HG03280 (cell line): ENCODE measurements at regions not wholly inside any gene's neighbourhood (a gene's known extent, or its start where the extent isn't known, plus 50 kb on each side); places are given as distances from the start of the nearest gene placed in this dataset.

Experiments
- ATAC-seq: cut with Tn5 transposase; IDR thresholded peaks from one replicate; pipeline ENCODE4 v1.9.1; 2021; ENCODE audit warnings: mild to moderate bottlenecking, moderate library complexity; ENCODE audit not compliant: unreplicated experiment

- no peak for ATAC-seq
These were observed 261.0 kb downstream of the STK31 start for GRCh38 chr7:23971031-23971430.

- no peak for ATAC-seq
These were observed 262.0 kb downstream of the STK31 start for GRCh38 chr7:23972057-23972456.

- ATAC-seq = no peak
These were observed 263.2 kb downstream of the STK31 start for GRCh38 chr7:23973264-23973663.

GRCh38 chr7:23980081-23980480 lies 270.1 kb downstream of the STK31 start:
- ATAC-seq = no peak

GRCh38 chr7:23981314-23981713 lies 271.3 kb downstream of the STK31 start:
- ATAC-seq = no peak

- ATAC-seq = no peak
These were observed 271.7 kb downstream of the STK31 start for GRCh38 chr7:23981758-23982157.

- no peak for ATAC-seq
These were observed 278.5 kb upstream of the NPY start for GRCh38 chr7:24005517-24005916.

- no peak for ATAC-seq
These were observed 273.5 kb upstream of the NPY start for GRCh38 chr7:24010495-24010894.

GRCh38 chr7:24017519-24017918 lies 266.5 kb upstream of the NPY start:
- no peak for ATAC-seq

- ATAC-seq = no peak
These were observed 265.7 kb upstream of the NPY start for GRCh38 chr7:24018331-24018730.

- no peak for ATAC-seq
These were observed 264.1 kb upstream of the NPY start for GRCh38 chr7:24019841-24020240.

- no peak for ATAC-seq
These were observed 259.5 kb upstream of the NPY start for GRCh38 chr7:24024276-24025068.

- ATAC-seq = no peak
These were observed 258.9 kb upstream of the NPY start for GRCh38 chr7:24025094-24025493.

- ATAC-seq = no peak
These were observed 258.2 kb upstream of the NPY start for GRCh38 chr7:24025765-24026164.

- no peak for ATAC-seq
These were observed 257.6 kb upstream of the NPY start for GRCh38 chr7:24026351-24026750.

GRCh38 chr7:24029068-24029467 lies 254.9 kb upstream of the NPY start:
- no peak for ATAC-seq

GRCh38 chr7:24034251-24034650 lies 249.7 kb upstream of the NPY start:
- no peak for ATAC-seq

- no peak for ATAC-seq
These were observed 248.5 kb upstream of the NPY start for GRCh38 chr7:24035366-24036032.

GRCh38 chr7:24036033-24036412 lies 248.0 kb upstream of the NPY start:
- no peak for ATAC-seq

GRCh38 chr7:24038993-24039392 lies 245.0 kb upstream of the NPY start:
- no peak for ATAC-seq

GRCh38 chr7:24039991-24040624 lies 243.9 kb upstream of the NPY start:
- no peak for ATAC-seq

- no peak for ATAC-seq
These were observed 242.0 kb upstream of the NPY start for GRCh38 chr7:24042028-24042427.
